ENCODE measurements at regions not wholly inside any gene's neighbourhood (a gene's known extent, or its start where the extent isn't known, plus 50 kb on each side); places are given as distances from the start of the nearest gene placed in this dataset.

- intact Hi-C loops (cut with micrococcal nuclease), result loop anchor here (1.0 to 2.0 kb wide), 3 partner anchors 10 to 474 kb away; partner anchors contain the start of genes DCAF16 and NCAPG
Measured at GRCh38 chr4:17336986-17337385, 174.9 kb downstream of the QDPR start.

GRCh38 chr4:17336524-17336961 is 175.3 kb downstream of the QDPR start:
- intact Hi-C loops (cut with micrococcal nuclease), result loop anchor here (1.0 to 2.0 kb wide), 3 partner anchors 11 to 474 kb away; partner anchors contain the start of genes DCAF16 and NCAPG

GRCh38 chr4:17336069-17336468 is 175.8 kb downstream of the QDPR start:
- intact Hi-C loops (cut with micrococcal nuclease), result loop anchor here (1.0 to 2.0 kb wide), 3 partner anchors 11 to 475 kb away; partner anchors contain the start of genes DCAF16 and NCAPG

GRCh38 chr4:17335371-17335770 is 176.5 kb downstream of the QDPR start:
- intact Hi-C loops (cut with micrococcal nuclease), result no loop called here

- intact Hi-C loops (cut with micrococcal nuclease), result no loop called here
Measured at GRCh38 chr4:17332478-17332877, 179.4 kb downstream of the QDPR start.

- intact Hi-C loops (cut with micrococcal nuclease), result no loop called here
Measured at GRCh38 chr4:17329046-17329445, 182.8 kb downstream of the QDPR start.

- intact Hi-C loops (cut with micrococcal nuclease), result no loop called here
Measured at GRCh38 chr4:17328141-17328815, 183.6 kb downstream of the QDPR start.

- intact Hi-C loops (cut with micrococcal nuclease), result no loop called here
Measured at GRCh38 chr4:17327591-17327990, 184.3 kb downstream of the QDPR start.

- intact Hi-C loops (cut with micrococcal nuclease), result no loop called here
Measured at GRCh38 chr4:17326756-17327155, 185.1 kb downstream of the QDPR start.

GRCh38 chr4:17325098-17325497 is 186.8 kb downstream of the QDPR start:
- intact Hi-C loops (cut with micrococcal nuclease), result loop anchor here (2.0 kb wide), 1 partner anchor 1034 kb away; no protein-coding TSS in a partner anchor

GRCh38 chr4:17324386-17324830 is 187.5 kb downstream of the QDPR start:
- intact Hi-C loops (cut with micrococcal nuclease), result loop anchor here (1.0 to 2.0 kb wide), 4 partner anchors 12 to 1034 kb away; no protein-coding TSS in a partner anchor

GRCh38 chr4:17323554-17324385 is 188.1 kb downstream of the QDPR start:
- intact Hi-C loops (cut with micrococcal nuclease), result loop anchor here (1.0 to 2.0 kb wide), 4 partner anchors 13 to 1033 kb away; no protein-coding TSS in a partner anchor

- intact Hi-C loops (cut with micrococcal nuclease), result no loop called here
Measured at GRCh38 chr4:17322514-17322913, 189.4 kb downstream of the QDPR start.

- intact Hi-C loops (cut with micrococcal nuclease), result no loop called here
Measured at GRCh38 chr4:17320046-17320445, 191.8 kb downstream of the QDPR start.

GRCh38 chr4:17317526-17317925 is 194.4 kb downstream of the QDPR start:
- intact Hi-C loops (cut with micrococcal nuclease), result no loop called here

- intact Hi-C loops (cut with micrococcal nuclease), result no loop called here
Measured at GRCh38 chr4:17316566-17316965, 195.3 kb downstream of the QDPR start.

- intact Hi-C loops (cut with micrococcal nuclease), result no loop called here
Measured at GRCh38 chr4:17315459-17315858, 196.4 kb downstream of the QDPR start.

GRCh38 chr4:17313194-17313593 is 198.7 kb downstream of the QDPR start:
- intact Hi-C loops (cut with micrococcal nuclease), result no loop called here

- intact Hi-C loops (cut with micrococcal nuclease), result no loop called here
Measured at GRCh38 chr4:17310269-17310652, 201.6 kb downstream of the QDPR start.

GRCh38 chr4:17309567-17310268 is 202.2 kb downstream of the QDPR start:
- intact Hi-C loops (cut with micrococcal nuclease), result no loop called here

- intact Hi-C loops (cut with micrococcal nuclease), result no loop called here
Measured at GRCh38 chr4:17301869-17302268, 210.0 kb downstream of the QDPR start.
